GM18520 (cell line): ENCODE measurements at regions not wholly inside any gene's neighbourhood (a gene's known extent, or its start where the extent isn't known, plus 50 kb on each side); places are given as distances from the start of the nearest gene placed in this dataset.
A peak's percentile ranks its signal among the peaks of the same experiment; 100 is the strongest.
"Not testable (repeated sequence)": the region's sequence is repeated elsewhere in the genome, so short reads cannot be mapped to it uniquely, and the experiment has no call there.

Experiments used
- ATAC-seq: cut with Tn5 transposase; IDR thresholded peaks from one replicate; pipeline ENCODE4 v1.9.1; 2021; ENCODE audit not compliant: unreplicated experiment

DNA sequence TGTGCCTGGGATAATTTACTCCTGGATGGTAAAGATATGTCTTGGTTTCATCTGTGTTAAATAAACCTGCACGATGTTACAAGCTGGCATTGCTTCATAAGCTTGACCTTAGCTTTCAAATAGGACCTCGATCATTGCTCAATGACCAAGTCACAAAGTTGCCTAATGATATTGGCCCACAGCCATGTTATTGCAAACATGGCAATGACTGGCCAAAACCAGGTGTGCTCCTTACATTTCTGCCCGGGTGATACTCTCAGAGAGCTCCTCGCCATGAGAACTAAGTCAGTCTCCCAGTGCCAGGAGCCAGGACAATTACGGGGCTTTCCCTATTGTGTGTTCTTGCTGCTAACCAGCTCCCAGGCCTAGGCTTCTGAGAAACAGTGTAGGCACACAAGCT lies 72.5 kb upstream of the CYP1B1 start:
- ATAC-seq = no peak

DNA sequence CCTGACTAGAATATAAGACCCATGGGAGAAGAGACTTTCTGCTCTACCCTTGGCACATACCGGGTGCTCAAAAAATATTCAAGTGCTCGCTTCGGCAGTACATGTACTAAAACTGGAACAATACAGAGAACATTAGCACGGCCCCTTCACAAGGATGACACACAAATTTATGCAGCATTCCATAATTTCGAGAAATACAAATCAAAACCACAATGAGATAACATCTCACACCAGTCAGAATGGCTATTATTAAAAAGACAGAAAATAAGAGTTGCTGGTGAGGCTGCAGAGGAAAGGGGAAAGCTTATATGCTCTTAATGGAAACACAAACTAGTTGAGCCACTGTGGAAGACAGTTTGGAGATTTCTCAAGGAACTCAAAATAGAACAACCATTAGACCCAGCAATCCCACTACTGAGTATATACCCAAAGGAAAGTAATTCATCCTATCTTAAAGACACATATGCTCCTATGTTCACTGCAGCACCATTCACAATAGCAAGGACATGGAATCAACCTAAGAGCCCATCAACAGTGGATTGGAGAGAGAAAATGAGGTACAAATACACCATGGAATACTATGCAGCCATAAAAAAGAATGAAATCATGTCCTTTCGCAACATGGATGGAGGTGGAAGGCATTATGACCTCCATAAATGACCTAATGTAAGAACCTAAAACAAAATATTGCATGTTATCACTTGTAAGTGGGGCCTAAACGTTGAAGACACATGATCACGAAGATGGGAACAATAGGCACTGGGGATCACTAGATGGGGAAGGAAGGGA lies 71.6 kb upstream of the CYP1B1 start:
- ATAC-seq = no peak

DNA sequence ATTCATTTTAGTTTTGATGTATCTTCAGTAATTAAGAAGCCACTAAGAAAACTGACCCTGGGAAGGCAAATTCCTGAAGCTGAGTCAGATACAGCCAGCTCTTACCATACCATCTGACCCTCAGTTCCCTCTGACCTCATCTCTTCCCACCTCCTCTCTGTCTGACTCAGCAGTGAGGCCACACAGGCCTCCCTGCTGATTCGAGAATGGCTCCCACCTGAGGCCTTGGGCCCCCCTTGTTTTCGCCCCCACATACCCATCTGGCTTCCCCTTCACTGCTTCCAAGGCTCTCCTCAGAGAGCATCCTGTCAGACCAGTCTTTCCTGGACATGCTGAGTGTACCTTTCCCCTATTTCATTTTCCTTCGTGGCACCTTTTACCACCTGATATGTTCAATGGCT lies 71.0 kb upstream of the CYP1B1 start:
- ATAC-seq = peak; percentile 65

DNA sequence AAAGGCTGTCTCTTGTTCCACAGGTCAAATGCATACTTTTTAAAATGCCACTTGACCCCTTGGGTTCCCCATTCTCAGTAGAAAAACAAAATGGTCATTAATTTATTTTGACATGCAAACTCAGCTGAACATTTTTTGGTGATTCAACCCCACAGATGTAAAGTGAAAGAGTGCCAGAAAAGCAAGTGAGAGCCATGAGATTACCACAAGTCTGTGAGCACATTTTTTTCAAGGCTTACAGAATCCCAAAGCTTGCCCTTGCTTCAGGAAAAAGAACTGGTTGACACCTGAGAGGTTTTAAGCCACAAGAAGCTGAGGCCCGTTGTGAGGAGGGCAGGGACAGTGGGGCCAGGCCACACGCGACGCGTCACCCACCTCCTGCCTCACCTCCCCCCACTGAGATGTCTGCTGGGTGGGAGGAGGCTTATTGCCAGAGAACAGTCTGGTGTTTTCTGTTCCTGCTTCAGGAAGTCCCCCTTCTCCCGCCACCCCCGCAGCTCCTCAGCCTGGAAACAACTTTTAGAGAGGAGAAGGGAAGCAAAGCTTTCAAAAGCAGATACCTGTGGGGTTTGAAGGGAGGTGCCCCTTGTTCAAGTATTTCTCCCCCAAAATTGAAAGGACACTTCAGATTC lies 70.4 kb upstream of the CYP1B1 start:
- peak; percentile 22 for ATAC-seq

DNA sequence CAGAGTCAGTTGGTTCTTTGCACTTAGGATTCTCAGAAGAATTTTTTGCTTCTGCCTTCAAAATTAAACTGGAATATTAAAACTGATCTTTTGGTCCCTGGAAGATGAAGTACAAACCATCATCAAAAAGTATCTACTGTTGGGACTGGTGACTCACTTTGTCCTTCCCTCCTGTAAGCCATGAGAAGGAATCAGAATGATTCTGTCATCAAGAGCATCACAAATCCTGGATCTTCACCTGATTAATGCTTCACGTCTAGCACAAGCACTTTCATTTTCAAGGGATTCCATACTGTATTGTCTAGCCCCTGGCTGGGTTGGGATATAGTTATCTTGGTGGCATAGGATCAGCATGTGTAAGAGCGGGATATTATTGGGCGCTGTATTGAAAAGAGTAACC lies 69.3 kb upstream of the CYP1B1 start:
- no peak for ATAC-seq

DNA sequence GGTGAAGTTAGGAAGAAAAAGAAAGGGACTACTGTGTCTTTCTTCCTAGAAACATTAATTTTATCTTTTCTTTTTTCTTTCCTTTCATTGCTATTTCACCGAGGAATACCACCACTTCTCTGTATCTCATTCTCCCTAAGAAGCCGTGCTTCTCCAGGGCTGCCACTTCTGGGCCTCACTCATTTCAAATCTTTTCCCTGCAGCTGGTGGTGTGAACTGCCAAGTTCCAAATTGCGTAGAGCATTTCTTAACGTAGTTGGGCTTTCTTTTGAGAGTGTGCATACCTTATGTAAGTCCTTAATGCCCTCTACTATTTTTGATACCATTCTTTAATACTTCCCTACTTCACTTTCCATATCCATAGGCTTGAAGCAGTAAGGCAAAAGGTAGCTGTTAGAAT lies 66.7 kb upstream of the CYP1B1 start:
- ATAC-seq = no peak

DNA sequence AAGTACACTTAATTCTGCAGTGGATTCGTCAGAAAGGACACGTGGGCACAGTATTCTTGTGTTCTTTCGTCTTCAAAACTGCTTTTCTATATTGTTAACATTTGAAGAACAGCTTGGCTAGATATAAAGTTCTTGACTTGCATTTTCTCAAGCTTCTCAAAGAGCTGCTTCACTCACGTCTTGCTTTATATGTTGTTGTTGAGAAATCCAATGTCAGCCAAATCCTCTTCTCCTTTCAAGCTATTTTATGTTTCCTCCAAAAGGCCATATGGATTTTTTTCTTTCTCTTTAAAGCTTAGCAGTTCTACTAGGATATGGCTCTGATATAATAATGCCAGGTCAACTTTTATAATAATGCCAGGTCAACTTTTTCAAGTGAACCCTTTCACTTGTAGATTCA lies 65.5 kb upstream of the CYP1B1 start:
- ATAC-seq = no peak

DNA sequence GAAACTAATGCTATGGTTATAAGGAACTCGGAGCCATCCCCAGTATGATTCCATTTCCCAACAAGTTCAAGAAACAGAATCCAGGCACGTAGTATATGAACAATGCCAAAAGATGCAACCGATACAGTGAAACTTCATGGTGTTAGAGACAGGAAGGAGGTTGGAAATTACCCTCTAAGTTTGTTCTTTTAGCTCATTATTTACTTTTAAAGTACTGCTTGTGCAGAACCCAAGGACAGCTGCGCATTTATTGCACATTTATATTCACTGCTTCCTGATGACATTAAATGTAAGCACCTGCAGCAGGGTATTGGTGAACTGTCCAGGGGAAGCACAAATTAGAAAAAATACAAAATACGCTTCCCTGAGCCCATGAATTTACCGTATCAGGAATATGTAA lies 63.0 kb upstream of the CYP1B1 start:
- ATAC-seq = no peak

DNA sequence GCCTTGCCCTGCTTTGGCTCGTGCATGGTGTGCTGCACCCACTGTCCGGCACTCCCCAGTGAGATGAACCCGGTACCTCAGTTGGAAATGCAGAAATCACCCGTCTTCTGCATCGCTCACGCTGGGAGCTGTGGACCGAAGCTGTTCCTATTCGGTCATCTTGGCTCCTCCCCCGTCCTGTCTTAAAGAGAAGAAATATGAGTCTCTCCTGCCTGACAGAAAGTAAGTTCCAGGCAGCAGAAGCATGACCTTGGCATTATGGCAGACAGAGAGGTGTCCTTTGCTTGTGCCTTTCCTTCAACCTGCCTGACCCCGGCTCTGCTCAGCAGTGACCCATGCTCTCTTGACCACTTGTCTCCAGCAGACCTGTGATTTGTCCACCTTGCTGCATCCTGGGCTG lies 62.5 kb upstream of the CYP1B1 start:
- ATAC-seq = no peak

DNA sequence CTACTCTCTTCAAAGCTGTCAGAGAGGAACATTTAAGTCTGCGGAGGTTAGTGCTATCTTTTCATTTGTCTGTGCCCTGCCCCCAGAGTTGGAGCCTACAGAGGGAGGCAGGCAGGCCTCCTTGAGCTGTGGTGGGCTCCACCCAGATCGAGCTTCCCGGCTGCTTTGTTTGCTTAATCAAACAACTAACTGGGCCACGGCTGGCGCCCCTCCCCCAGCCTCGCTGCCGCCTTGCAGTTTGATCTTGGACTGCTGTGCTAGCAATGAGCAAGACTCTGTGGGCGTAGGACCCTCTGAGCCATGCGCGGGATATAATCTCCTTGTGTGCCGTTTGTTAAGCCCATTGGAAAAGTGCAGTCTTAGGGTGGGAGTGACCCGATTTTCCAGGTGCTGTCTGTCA lies 62.0 kb upstream of the CYP1B1 start:
- ATAC-seq = not testable (repeated sequence)

DNA sequence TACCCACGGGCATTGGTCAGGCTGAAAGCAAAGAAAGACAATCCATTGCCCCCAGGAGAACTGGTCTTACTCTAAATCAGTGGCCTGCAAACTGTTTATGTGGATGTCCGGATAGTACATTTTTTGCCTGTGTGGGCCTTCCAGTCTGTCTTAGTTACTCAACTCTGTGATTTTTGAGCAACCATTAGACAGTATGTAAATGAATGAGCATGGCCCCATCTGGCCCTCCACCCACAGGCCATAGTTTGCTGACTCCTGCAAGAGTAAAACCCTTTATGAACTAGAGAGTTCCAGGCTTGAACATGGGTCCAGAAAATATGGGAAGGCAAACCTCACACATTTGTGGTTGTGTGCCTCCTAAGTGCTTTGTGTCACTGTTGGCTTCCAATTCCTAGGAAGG lies 55.7 kb upstream of the CYP1B1 start:
- ATAC-seq = no peak

DNA sequence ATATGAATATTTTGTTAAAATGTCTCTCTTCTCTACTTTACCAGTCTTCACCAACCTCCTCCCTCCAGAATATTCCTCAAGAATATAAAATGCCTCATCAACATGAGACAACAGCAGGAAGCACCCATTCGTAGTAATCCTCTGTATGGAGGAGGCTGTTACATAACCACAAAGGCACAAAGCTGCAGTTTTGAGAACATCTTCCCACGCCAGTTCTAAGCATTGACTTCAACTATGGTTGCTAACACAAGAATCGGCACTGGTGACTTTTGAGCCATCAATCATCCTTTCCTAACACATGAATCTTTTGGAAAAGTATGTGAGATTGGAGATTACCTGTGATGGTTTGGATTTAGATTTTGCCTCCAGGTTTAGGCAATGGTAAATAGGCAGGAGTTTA lies 54.9 kb upstream of the CYP1B1 start:
- no peak for ATAC-seq

DNA sequence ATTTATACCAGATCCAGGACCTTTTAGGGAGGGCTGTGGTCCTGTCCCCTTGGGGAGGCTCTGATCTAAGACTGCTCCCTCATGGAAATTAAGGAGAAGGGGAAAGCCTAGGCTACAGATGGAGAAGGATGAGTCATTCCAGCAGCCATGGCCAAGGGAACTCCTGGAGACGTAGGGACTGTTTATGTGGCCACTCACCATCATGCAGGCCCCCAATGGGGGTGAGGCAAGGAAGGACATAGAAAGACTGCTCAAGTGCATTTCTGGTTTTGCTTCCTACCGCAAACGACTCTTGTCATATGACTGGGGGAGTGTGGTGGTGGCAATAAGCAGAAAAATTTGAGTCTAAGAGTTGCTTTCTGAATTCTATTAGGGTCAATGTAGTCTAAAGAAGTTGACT lies 54.0 kb upstream of the CYP1B1 start:
- ATAC-seq = no peak

DNA sequence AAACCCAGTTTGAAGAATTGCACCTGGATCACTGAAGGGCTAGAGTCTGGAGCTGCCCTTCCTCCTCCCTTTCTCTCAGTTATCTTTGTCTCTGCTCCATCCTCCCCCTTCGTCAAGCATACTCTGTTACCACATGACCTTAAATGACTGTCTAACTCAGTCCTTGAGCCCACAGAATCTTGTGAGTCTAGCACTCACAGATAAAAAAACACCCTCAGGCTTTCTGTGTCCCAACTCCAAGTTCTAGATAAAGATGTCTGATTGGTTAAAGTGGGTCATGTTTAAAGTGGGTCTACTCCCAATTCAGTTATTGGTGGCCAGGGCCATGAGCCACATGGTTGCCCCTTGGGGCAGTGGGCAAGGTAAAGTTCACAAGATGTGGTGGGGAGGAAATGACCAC lies 53.5 kb upstream of the CYP1B1 start:
- ATAC-seq = no peak

DNA sequence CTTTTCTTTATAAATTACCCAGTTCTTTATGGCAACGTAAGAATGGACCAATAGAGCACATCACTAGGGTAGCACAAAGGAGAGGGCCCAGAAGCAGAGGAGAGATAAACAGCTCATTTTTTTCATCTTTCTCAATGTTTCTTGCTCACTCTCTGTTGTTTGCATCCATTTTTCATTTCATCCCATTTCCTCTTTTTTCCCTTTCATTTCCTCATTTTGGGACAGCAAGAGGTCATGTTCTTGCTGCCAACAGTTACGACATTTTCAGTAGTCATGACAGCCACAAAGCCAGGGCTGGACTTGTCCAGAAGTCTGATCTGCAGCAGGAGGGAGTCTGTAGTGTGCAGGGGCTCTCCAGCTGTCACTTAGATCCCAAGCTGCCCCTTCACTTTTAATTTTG lies 52.7 kb upstream of the CYP1B1 start:
- no peak for ATAC-seq

DNA sequence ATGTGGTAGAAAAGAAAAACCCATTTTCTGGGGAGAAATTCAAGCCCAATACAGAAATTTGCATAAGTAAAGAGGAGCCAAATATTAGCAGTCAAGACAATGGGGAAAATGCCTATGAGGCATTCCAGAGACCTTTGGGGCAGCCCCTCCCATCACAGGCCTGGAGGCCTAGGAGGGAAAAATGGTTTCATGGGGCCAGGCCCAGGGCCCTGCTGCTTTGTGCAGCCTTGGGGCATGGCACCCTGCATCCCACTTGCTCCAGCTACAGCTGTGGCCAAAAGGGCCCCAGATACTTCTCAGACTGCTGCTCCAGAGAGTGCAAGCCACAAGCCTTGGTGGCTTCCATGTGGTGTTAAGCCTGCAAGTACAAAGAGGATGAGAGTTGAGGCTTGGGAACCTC lies 51.3 kb upstream of the CYP1B1 start:
- ATAC-seq = no peak

DNA sequence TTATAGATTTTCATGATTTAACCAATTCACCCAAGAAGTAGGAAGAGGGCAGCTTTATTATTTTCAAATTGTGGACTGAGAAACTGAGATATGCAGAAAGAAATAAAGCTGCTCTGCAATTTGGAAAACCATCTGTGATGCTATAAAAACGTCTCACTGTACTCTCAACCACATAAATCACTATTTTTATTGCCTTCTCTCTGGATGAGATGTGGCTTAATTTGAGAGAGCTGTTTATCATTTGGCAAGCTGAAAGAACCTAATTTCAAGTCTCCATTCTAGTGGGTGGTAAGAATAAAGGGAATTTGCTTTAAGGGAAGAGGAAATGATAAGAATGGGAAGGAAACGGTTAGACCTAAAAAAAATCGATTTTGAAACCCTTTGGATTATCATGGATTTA lies 49.9 kb upstream of the CYP1B1 start:
- no peak for ATAC-seq
